ENCODE measurements at regions not wholly inside any gene's neighbourhood (a gene's known extent, or its start where the extent isn't known, plus 50 kb on each side); places are given as distances from the start of the nearest gene placed in this dataset.

- Histone ChIP-seq H3K4me1 (replicated peaks in 1 of 2; ENCODE audit: control insufficient read depth in 2 of 2, insufficient read depth in 2 of 2, low read length in 2 of 2) (peaks cover 0 to 3% of the 10 kb centered on the region in 2 experiments; a peak in 3 of 5 replicates), H3K27me3 (ENCODE audit: control insufficient read depth in 2 of 2, insufficient read depth in 2 of 2, low read length in 2 of 2) (no peaks in the 10 kb centered on the region; a peak in 1 of 5 replicates), H2AFZ (ENCODE audit: low read depth, low read length) (no peak overlapping the region), H3K9ac (ENCODE audit: insufficient read depth in 1 of 2, low read depth in 2 of 2, low read length in 2 of 2) (no peak overlapping the region), H3K9me1 (ENCODE audit: control insufficient read depth, insufficient read depth, low read length) (no peaks in the 10 kb centered on the region), H3K27ac (ENCODE audit: extremely low read depth, low read depth, low read length) (no peak overlapping the region), H3K4me2 (ENCODE audit: insufficient read depth, low read length) (no peak overlapping the region), H3K79me2 (ENCODE audit: control insufficient read depth, insufficient read depth, low read length) (no peaks in the 10 kb centered on the region), H3K9me3 (replicated peaks; ENCODE audit: control insufficient read depth, insufficient read depth, low read depth, low read length) (no peaks in the 10 kb centered on the region), H4K20me1 (replicated peaks; ENCODE audit: control insufficient read depth, insufficient read depth, low read length) (no peaks in the 10 kb centered on the region), H3K36me3 (ENCODE audit: control insufficient read depth, insufficient read depth, low read length) (no peaks in the 10 kb centered on the region), H3K4me3 (no peak overlapping the region)
- no peak for TF ChIP-seq ZNF263 (CRISPR knock-in tag; IDR thresholded peaks at IDR 0.05; ENCODE audit: borderline replicate concordance)
- no peak for TF ChIP-seq JUN (IDR thresholded peaks at IDR 0.05; ENCODE audit: borderline replicate concordance, low read depth, low read length)
- no peak for TF ChIP-seq JUN (CRISPR knock-in tag; IDR thresholded peaks at IDR 0.05; ENCODE audit: borderline replicate concordance)
- no peak for TF ChIP-seq HDAC1 (IDR thresholded peaks at IDR 0.05)
- no peak for TF ChIP-seq MAX (CRISPR knock-in tag; IDR thresholded peaks at IDR 0.05)
- no TSS peak for BruUV-seq (replicated peaks)
- intact Hi-C loops (cut with micrococcal nuclease) (no loop called here), in situ Hi-C loops (cut with MboI) (no loop called here)
- no peak for ATAC-seq
- ChIA-PET CTCF (ENCODE audit: low intra/inter-chr PET ratio) (no interaction called here), POLR2A (interaction anchor here (1.4 kb wide), 1 partner anchor 9 kb away, joined by 7 read pairs; no protein-coding TSS in a partner anchor)
- DNase-seq (ENCODE audit: extremely low read depth in 1 of 4, low spot score in 3 of 4), result no peak
- WGBS (ENCODE audit: insufficient coverage, low coverage, missing lambda C conversion rate), result 0% methylated on average over 2 of the region's 2 CpGs
- FAIRE-seq, result no peak
Observed at GRCh38 chr5:82661462-82661861, 383.3 kb upstream of the RPS23 start.

- H4K20me1 ChIP-seq (replicated peaks; ENCODE audit: control insufficient read depth, insufficient read depth, low read length), result no peaks in the 10 kb centered on the region
- H3K4me2 ChIP-seq (ENCODE audit: insufficient read depth, low read length), result no peak overlapping the region
- BruUV-seq (replicated peaks), result no TSS peak
- ATAC-seq (no peak), DNase-seq (ENCODE audit: extremely low read depth in 1 of 4, low spot score in 3 of 4) (no peak), FAIRE-seq (no peak)
- H3K36me3 ChIP-seq (ENCODE audit: control insufficient read depth, insufficient read depth, low read length), result no peaks in the 10 kb centered on the region
- H2AFZ ChIP-seq (ENCODE audit: low read depth, low read length), result no peak overlapping the region
- WGBS (ENCODE audit: insufficient coverage, low coverage, missing lambda C conversion rate), result 0% methylated on average over 2 of the region's 2 CpGs
- intact Hi-C loops (cut with micrococcal nuclease), result no loop called here
- ChIA-PET CTCF (ENCODE audit: low intra/inter-chr PET ratio) (no interaction called here), POLR2A (interaction anchor here (0.6 to 0.8 kb wide), 2 partner anchors 16 to 381 kb away, joined by 3 to 5 read pairs; partner anchors contain the start of gene RPS23)
- no peak overlapping the region for H3K27ac ChIP-seq (ENCODE audit: extremely low read depth, low read depth, low read length)
- H3K4me3 ChIP-seq, result no peak overlapping the region
- no peaks in the 10 kb centered on the region; a peak in 2 of 5 replicates for H3K4me1 ChIP-seq (replicated peaks in 1 of 2; ENCODE audit: control insufficient read depth in 2 of 2, insufficient read depth in 2 of 2, low read length in 2 of 2)
- in situ Hi-C loops (cut with MboI), result no loop called here
- H3K9me1 ChIP-seq (ENCODE audit: control insufficient read depth, insufficient read depth, low read length), result no peaks in the 10 kb centered on the region
- H3K9me3 ChIP-seq (replicated peaks; ENCODE audit: control insufficient read depth, insufficient read depth, low read depth, low read length), result no peaks in the 10 kb centered on the region
- H3K79me2 ChIP-seq (ENCODE audit: control insufficient read depth, insufficient read depth, low read length), result no peaks in the 10 kb centered on the region
- no peak overlapping the region for H3K9ac ChIP-seq (ENCODE audit: insufficient read depth in 1 of 2, low read depth in 2 of 2, low read length in 2 of 2)
- H3K27me3 ChIP-seq (ENCODE audit: control insufficient read depth in 2 of 2, insufficient read depth in 2 of 2, low read length in 2 of 2), result peaks cover 0 to 5% of the 10 kb centered on the region in 2 experiments; a peak in 1 of 5 replicates
- no peak for TF ChIP-seq ZC3H11A (IDR thresholded peaks at IDR 0.05; ENCODE audit: low read depth, low read length)
- peak; percentile 54; the same call in 1 of the 2 replicates for TF ChIP-seq MAFF (IDR thresholded peaks at IDR 0.05; ENCODE audit: low read length)
- TF ChIP-seq MAFK (IDR thresholded peaks at IDR 0.05; ENCODE audit: low read length), result peak; percentile 41; the same call in 1 of the 2 replicates
- TF ChIP-seq TAF9B (IDR thresholded peaks at IDR 0.05; ENCODE audit: partially characterized antibody), result no peak
- no peak for TF ChIP-seq RNF219 (CRISPR knock-in tag; IDR thresholded peaks at IDR 0.05)
- TF ChIP-seq ZNF764 (CRISPR knock-in tag; IDR thresholded peaks at IDR 0.05; ENCODE audit: low read depth), result no peak
- no peak for TF ChIP-seq ZSCAN32 (CRISPR knock-in tag; IDR thresholded peaks at IDR 0.05)
- no peak for TF ChIP-seq ZNF174 (CRISPR knock-in tag; IDR thresholded peaks at IDR 0.05)
- no peak for TF ChIP-seq EP300 (IDR thresholded peaks at IDR 0.05; ENCODE audit: low read length)
- no peak for TF ChIP-seq OTX1 (CRISPR knock-in tag; IDR thresholded peaks at IDR 0.05)
- TF ChIP-seq ZNF311 (CRISPR knock-in tag; IDR thresholded peaks at IDR 0.05), result no peak
- no peak for TF ChIP-seq HDAC1 (IDR thresholded peaks at IDR 0.05)
Observed at GRCh38 chr5:82659115-82659514, 381.0 kb upstream of the RPS23 start.
